ENCODE measurements at regions not wholly inside any gene's neighbourhood (a gene's known extent, or its start where the extent isn't known, plus 50 kb on each side); places are given as distances from the start of the nearest gene placed in this dataset.
"Not testable (repeated sequence)": the region's sequence is repeated elsewhere in the genome, so short reads cannot be mapped to it uniquely, and the experiment has no call there.

DNA sequence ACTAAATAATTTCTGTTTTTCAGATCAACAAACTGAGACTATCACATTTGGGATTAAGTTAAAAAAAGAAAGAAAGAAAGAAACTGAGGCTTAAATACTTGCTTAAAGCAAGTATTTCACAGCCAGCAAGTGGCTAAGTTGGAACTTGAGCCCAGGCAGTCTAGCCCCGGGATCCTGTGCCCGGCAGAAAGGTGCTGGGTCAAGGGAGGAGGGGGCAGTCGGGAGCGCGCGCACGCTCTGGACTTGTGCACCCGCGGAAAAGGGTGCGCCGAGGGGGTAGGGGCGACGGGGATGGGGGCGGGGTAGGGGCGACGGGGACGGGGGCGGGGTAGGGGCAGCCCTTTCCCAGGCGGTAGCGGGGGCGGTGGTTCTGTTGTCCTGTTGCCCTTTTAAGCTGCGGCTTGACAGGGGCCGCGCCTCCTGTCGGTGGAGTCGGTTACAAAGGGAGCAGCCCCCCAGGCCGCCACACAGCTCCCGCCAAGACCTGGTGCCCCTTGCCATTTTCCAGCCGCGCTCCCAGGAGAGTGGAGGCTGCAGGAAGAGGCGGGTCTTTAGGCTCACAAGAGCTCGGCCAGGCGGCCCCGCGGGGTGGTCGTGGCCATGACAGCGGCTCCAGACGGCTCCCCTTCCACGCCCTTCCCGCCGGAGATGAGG is 60.6 kb downstream of the GOLGA8T start:
- DNase-seq, result not testable (repeated sequence)

DNA sequence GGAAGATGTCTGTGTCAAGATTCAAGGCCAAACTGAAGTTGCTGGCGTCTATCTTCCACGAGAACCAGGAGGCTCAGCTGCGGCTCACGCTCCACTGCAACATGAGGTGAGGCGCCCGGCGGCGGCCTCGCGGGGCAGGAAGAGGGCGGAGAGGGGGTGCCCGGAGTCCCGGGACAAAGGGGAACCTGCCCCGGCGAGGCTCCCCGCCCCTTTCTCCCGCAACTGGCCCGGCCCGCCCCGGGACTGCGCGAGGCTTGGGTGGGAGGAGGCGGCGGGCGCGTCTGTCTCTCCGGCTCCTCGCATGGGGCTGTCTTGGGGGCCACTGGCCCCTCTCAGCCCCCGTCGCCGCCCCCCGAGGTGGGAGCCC is 61.1 kb downstream of the GOLGA8T start:
- DNase-seq, result peak; percentile 28

DNA sequence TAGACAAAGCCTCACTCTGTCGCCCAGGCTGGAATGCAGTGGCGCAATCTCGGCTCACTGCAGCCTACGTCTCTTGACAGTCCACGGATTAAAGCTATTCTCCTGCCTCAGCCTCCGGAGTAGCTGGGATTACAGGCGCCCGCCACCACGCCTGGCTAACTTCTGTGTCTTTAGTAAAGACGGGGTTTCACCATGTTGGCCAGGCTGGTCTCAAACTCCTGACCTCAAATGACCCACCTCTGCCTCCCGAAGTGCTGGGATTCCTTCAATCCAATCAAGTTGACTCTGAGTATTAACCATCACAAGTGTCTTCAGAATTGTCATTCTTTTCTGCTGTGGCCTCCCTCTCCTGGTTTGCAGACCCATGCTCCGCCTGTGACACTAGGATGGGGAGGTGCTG is 61.9 kb downstream of the GOLGA8T start:
- not testable (repeated sequence) for DNase-seq

DNA sequence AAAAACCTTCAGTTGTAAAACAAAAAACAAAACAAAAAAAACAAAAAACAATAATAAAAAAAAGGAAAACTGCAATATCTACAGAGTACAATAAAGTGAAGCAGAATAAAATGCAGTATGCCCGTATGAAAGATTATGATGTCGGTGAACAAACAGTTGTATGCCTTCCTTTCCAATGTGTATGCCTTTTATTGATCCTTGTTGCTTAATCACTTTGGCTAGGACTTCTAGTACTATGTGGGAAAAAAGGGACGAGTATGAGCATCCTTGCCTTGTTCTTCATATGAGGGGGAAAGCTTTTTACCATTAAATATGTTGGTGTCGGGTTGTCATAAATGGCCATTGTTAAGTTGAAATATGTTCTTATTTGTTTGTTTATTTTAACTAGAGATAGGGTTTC is 66.7 kb downstream of the GOLGA8T start:
- not testable (repeated sequence) for DNase-seq

DNA sequence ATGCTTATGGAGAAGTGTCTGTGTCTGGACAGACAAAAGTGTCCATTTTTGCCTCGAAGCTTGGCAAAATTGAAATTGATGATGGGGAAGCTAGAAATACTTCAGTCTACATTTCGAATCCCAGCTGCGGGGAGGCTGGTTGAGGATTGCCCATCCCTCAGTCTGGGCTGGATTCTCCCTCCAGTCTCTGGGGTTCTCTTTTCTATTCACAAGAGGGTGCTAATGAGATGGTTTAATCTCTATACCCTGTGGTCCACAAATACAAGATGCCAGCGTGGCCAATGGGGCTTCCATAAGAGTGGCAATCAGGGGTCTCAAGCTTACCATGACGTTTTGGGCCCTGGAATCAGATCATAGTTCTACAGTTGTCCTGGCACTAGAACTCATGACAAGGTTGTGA is 78.9 kb downstream of the GOLGA8T start:
- not testable (repeated sequence) for DNase-seq

DNA sequence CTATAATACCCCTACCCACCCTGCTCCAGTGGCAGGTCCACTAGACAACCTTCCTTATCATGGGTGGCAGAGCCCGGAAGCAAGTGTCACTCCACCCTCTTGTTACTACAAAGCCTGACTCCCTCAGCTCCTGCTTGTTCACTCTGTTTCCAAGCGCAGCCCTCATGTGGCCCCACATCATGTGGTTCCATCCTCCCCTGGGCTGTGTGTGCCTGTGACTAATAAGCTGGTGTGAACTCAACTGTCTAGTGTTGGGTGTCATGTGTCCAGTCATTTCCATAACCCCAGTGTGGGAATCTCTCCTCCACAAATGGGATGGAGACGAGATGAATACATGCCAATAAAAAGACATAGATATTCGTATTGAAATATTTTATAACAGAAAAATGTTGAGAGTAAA is 87.0 kb downstream of the GOLGA8T start:
- not testable (repeated sequence) for DNase-seq

DNA sequence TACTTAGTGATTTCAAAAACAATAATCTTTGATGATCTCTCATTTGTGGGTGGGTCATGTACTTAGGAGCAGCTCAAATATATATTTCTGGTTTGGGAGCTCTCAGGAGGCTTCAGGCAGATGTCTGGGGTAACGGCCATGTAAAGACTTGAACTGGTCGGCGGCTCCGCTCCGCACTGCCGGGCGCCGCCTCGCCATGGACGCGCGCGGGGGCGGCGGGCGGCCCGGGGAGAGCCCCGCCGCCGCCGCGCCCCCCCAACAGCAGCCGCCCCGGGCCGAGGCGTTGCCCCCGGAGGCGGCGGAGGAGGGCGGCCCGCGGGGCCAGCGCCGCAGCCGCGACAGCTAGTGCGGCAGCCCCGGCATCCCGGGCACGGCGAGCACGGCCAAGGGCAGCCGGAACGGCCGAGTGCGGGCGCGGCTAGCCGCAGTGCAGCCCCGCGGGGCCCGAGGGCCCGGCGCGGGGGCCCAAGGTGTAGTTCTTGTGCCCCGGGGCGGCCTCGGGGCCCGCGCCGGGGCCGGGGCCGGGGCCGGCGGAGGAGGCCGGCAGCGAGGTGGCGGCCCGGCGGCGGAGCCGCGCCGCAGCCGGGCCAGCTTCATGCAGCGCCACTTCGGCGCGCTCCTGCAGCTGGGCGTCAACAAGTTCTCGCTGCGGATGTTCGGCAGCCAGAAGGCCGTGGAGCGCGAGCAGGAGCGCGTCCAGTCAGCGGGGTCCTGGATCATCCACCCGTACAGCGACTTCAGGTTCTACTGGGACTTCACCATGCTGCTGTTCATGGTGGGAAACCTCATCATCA is 88.1 kb downstream of the GOLGA8T start:
- not testable (repeated sequence) for DNase-seq

DNA sequence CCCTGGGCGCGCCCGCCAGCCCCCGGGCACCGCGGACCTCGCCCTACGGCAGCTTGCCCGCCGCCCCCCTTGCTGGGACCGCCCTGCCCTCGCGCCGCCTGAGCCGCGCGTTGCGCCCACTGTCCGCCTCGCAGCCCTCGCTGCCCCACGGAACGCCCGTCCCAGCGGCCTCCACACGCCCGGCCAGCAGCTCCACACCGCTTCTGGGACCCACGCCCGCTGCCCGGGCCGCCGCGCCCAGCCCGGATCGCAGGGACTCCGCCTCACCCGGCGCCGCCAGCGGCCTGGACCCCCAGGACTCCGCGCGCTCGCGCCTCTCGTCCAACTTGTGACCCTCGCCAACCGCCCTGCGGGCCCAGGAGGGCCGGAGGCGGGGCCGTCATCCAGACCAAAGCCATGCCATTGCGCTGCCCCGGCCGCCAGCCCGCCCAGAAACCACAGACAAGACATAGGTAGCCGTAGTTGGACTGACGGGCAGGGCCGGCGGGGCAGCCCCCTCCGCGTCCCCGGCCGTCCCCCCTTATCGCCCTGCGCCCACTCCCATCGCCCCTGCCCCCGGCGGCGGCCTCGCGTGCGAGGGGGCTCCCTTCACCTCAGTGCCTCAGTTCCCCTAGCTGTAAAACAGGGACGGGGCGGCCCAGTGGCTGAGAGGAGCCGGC is 90.5 kb downstream of the GOLGA8T start:
- not testable (repeated sequence) for DNase-seq

DNA sequence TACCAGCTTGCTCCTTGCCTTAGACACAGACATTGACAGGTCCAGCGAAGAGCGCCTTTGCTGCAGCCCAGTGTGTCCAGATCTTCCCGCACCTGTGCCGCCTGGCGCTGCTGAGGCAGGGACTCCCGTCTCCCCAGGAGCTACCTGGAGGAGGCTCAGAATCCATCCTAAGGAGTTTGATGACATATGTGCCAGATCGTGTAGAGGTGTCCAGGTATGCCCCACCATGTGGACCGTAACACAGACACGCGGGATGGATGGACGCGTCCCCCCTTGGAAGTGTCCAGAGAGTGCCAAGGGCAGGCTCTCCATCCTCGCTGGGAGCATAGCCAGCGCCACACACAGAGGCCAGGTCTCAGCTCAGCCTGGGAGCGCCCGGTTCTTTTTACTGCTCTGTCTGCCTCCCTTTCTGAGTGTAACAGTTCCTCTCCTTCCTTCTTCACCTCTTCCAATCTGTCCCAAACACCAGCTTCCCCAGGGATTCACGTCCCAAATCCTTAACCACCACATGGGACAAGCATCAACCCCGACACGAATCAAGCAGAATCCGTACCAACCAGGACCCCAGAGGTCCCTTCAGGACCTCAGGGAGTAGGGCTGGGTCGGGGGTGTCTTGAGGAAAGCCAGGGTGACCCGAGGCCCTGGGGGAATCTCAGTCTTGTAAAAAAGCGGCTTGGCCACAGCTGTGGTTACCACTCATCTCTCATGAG is 126.7 kb downstream of the GOLGA8T start:
- not testable (repeated sequence) for DNase-seq

DNA sequence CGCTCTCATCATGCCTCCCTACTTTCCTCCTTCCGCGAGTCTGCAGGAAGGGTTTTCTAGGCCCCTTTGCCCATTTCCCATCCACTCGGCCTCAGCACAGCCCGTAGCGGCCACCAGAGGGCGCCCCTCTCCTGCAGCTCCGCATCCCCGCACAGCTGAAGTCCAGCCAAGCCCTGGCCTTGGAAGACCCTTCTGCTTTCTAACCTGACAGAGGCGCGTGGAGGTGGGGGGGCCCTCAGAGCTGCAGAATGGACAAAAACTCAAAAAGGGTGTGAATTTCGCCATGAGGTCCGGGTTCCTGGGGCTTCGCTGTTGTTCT is 127.2 kb downstream of the GOLGA8T start:
- DNase-seq, result not testable (repeated sequence)

DNA sequence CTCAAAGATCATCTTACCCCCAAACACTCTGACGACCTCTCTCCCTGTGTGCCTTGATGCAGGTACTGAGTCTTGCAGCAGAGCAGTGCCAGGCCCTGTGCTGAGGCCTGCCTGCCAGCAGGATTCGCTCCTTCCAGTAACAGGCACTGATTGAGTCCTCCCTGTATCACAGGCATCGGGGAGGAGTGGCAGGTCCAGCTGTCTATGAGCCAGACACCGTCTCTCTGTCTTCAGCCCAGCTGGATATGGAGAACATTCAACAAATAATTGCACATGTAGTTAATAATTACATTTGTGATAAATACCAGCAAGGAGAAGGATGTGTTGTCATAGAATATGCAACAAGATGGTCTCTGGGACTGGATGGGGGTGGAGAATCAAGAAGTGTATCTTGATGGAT is 129.1 kb downstream of the GOLGA8T start:
- DNase-seq, result not testable (repeated sequence)

DNA sequence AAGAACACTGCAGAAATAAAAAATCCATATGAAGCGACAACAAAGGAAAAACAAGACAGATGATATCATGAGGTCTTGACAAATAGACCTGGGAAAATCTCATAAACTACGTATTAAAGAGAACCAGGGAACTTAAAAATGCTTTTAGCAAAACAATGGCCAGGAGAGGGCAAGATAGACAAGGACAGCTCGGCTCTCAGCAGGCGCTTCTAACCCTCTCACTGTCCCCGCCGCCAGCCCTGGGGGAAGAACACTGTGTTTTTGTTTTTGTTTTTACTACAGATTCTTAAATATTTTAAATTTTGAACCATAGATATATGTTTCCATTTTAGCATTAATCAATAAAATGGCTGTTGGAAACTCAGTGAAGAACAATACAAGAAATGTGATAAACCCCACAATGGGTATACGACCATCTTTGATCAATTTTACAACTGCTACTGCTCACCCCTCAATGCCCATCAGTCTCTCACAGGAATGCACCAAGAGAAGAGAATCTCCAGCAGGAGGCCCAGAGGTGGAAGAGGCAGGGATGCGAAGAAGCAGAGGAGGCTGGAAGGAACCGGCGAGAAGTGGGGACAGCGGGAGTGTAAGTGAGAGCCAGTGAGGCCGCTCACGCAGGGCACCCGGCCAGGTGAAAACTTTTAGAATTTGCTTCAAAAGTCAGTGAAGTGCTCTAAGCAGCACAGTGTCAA is 98.0 kb downstream of the CHRFAM7A start:
- DNase-seq, result not testable (repeated sequence)

DNA sequence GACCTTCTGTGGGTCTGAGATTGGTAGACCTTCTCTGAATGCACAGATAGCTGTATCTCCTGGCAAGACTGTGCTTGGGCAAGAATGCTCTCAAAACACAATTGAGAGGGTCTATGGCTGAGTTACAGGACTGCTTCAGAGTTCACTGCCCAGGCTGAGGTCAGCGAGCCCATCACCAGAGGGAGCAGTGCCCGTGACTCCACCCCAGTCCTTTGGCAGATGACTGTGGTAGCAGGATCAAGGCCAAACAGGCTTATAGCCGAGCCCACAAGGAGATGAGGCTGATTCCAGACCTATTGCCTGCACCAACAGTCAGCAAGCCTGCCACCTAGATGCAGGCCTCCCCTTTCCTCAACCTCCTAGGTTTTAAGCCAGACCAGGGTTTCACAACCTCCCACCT is 89.4 kb downstream of the CHRFAM7A start:
- not testable (repeated sequence) for DNase-seq
